Tibial artery (tissue), 4 donors: ENCODE measurements at regions not wholly inside any gene's neighbourhood (a gene's known extent, or its start where the extent isn't known, plus 50 kb on each side); places are given as distances from the start of the nearest gene placed in this dataset.

Experiments used
- DNase-seq, 2 donors: peaks; one replicate each; pipeline ENCODE4 v3.0.0-alpha.2; 2019
- H3K27ac ChIP-seq, 2 donors: fragments of 200-600 bp; sonication (generic) in 1 of 2; 1 replicate in 1 of 2; 2 replicates in 1 of 2; pipeline ENCODE4 v1.5.1; 2018 to 2019; ENCODE audit warnings: mild to moderate bottlenecking in 1 of 2
- H3K27me3 ChIP-seq, 2 donors: fragments of 200-600 bp; sonication (generic) in 1 of 2; one replicate each; pipeline versions ENCODE4 v1.5.1 to v1.6.0; 2016 to 2019
- H3K36me3 ChIP-seq, 3 donors: fragments of 200-600 bp; sonication (generic) in 2 of 3; one replicate each; pipeline ENCODE4 v1.5.1; 2016 to 2019; ENCODE audit warnings: mild to moderate bottlenecking in 2 of 3
- H3K4me1 ChIP-seq, 4 donors: fragments of 200-600 bp; sonication (generic) in 2 of 4; 1 replicate in 3 of 4; 2 replicates in 1 of 4; pipeline ENCODE4 v1.5.1; 2016 to 2019
- H3K4me3 ChIP-seq, 2 donors: fragments of 200-600 bp; sonication (generic) in 1 of 2; 1 replicate in 1 of 2; 2 replicates in 1 of 2; pipeline ENCODE4 v1.5.1; 2018 to 2019; ENCODE audit warnings: mild to moderate bottlenecking in 2 of 2
- H3K9me3 ChIP-seq, 3 donors: fragments of 200-600 bp; sonication (generic) in 1 of 3; one replicate each; pipeline ENCODE4 v1.5.1; 2016 to 2019
- intact Hi-C: fragments of 100-400 bp; cut with DNase I; formaldehyde crosslinking; loops from one replicate; pipeline ENCODE4 v1.15.0; 2023; ENCODE audit warnings: low total_unique reads
- TF ChIP-seq, protein P1 (sequence below), 2 experiments: fragments of 200-600 bp in 1 of 2; fragments of 450-650 bp in 1 of 2; IDR thresholded peaks; one replicate each; pipeline ENCODE4 v1.5.1; 2017 to 2019; ENCODE audit warnings: antibody characterized with exemption in 2 of 2, mild to moderate bottlenecking in 1 of 2, moderate library complexity in 1 of 2

DNA sequence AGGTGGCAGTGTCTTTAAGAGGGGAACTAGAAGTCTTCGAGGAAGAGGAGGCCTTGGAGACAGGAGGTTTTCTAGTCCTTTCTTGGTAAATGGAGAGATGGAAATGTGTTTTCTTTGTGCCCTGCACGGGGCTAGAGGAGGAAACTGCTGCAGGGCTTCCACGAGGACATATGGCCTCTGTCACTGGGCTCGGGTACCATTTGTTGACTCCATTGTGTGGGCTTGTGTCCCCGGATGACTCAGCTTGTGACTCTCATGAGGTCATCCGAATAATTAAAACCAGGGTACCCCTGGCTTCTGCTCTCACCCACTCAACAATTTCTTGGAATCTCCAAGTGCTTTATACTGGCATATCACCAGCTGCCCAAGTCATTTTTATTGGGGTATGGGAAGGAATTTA lies 261.7 kb downstream of the KIF4B start:
- no peaks in the 10 kb centered on the region for H3K27me3 ChIP-seq
- TF ChIP-seq, protein P1, sequence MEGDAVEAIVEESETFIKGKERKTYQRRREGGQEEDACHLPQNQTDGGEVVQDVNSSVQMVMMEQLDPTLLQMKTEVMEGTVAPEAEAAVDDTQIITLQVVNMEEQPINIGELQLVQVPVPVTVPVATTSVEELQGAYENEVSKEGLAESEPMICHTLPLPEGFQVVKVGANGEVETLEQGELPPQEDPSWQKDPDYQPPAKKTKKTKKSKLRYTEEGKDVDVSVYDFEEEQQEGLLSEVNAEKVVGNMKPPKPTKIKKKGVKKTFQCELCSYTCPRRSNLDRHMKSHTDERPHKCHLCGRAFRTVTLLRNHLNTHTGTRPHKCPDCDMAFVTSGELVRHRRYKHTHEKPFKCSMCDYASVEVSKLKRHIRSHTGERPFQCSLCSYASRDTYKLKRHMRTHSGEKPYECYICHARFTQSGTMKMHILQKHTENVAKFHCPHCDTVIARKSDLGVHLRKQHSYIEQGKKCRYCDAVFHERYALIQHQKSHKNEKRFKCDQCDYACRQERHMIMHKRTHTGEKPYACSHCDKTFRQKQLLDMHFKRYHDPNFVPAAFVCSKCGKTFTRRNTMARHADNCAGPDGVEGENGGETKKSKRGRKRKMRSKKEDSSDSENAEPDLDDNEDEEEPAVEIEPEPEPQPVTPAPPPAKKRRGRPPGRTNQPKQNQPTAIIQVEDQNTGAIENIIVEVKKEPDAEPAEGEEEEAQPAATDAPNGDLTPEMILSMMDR (IDR thresholded peaks at IDR 0.05), result no peak
- H3K36me3 ChIP-seq, result no peaks in the 10 kb centered on the region
- intact Hi-C loops, result no loop called here
- H3K4me1 ChIP-seq, result no peaks in the 10 kb centered on the region
- no peak overlapping the region for H3K27ac ChIP-seq
- H3K9me3 ChIP-seq, result no peaks in the 10 kb centered on the region
- no peak for DNase-seq
- no peak overlapping the region for H3K4me3 ChIP-seq

- Histone ChIP-seq H3K36me3 (no peaks in the 10 kb centered on the region), H3K27me3 (no peaks in the 10 kb centered on the region), H3K4me3 (no peak overlapping the region), H3K4me1 (no peaks in the 10 kb centered on the region), H3K9me3 (no peaks in the 10 kb centered on the region), H3K27ac (no peak overlapping the region)
- intact Hi-C loops, result no loop called here
- TF ChIP-seq, protein P1 (IDR thresholded peaks at IDR 0.05), result no peak
- DNase-seq, result no peak
These were observed 262.7 kb downstream of the KIF4B start for GRCh38 chr5:155276231-155276630.

GRCh38 chr5:155278532-155278931 lies 265.0 kb downstream of the KIF4B start:
- Histone ChIP-seq H3K4me3 (no peak overlapping the region), H3K4me1 (no peaks in the 10 kb centered on the region), H3K27me3 (no peaks in the 10 kb centered on the region), H3K36me3 (no peaks in the 10 kb centered on the region), H3K27ac (no peak overlapping the region), H3K9me3 (no peaks in the 10 kb centered on the region)
- intact Hi-C loops, result no loop called here
- peak in 1 of 2 donors; percentile 36 for DNase-seq
- TF ChIP-seq, protein P1 (IDR thresholded peaks at IDR 0.05), result no peak

DNA sequence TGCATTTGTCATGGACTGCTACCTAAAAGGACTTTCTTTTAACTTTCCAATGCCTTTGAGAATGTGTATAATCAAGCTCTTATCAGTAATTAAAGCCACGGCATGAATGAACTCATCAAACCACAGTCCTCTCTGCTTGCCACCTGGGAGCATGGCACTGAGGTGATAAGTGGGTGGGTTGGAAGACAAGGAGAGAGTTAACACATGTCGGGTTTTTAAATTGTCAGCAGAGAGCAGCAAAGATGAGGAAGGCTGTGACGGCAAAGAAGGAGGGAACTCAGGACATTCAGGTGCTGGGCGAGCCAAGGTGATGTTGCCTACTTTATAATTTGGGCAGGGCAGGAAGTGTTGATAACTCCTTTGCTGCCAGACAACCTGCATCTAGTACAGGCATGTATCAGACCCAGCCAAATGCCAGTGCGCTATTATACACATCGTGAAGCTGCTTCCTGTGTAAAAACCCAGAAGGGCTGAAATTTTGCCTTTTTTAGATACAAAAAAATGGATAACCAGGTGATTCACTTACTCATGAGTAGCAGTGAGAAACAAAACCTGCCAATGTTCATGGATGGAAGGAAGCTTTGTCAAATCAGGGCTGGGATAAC lies 269.1 kb downstream of the KIF4B start:
- H3K4me1 ChIP-seq, result no peaks in the 10 kb centered on the region
- no peaks in the 10 kb centered on the region for H3K9me3 ChIP-seq
- TF ChIP-seq, protein P1 (IDR thresholded peaks at IDR 0.05), result no peak
- H3K27me3 ChIP-seq, result peaks cover 0 to 4% of the 10 kb centered on the region in 2 donors
- DNase-seq, result no peak
- intact Hi-C loops, result no loop called here
- no peak overlapping the region for H3K4me3 ChIP-seq
- H3K36me3 ChIP-seq, result no peaks in the 10 kb centered on the region
- H3K27ac ChIP-seq, result no peak overlapping the region

- Histone ChIP-seq H3K27ac (no peak overlapping the region), H3K4me1 (no peaks in the 10 kb centered on the region), H3K9me3 (no peaks in the 10 kb centered on the region), H3K4me3 (no peak overlapping the region), H3K27me3 (peaks cover 0 to 4% of the 10 kb centered on the region in 2 donors), H3K36me3 (no peaks in the 10 kb centered on the region)
- no peak for DNase-seq
- TF ChIP-seq, protein P1 (IDR thresholded peaks at IDR 0.05), result no peak
- intact Hi-C loops, result no loop called here
These were observed 272.2 kb downstream of the KIF4B start for GRCh38 chr5:155285706-155286105.

GRCh38 chr5:155290937-155291336 lies 277.4 kb downstream of the KIF4B start:
- Histone ChIP-seq H3K36me3 (no peaks in the 10 kb centered on the region), H3K27me3 (peaks cover 0 to under 1% of the 10 kb centered on the region in 2 donors), H3K4me3 (no peak overlapping the region), H3K9me3 (no peaks in the 10 kb centered on the region), H3K4me1 (no peaks in the 10 kb centered on the region), H3K27ac (no peak overlapping the region)
- intact Hi-C loops, result no loop called here
- TF ChIP-seq, protein P1 (IDR thresholded peaks at IDR 0.05), result no peak
- no peak for DNase-seq
